CD4-positive, CD25-positive, alpha-beta regulatory T cell (primary cell): ENCODE measurements at regions not wholly inside any gene's neighbourhood (a gene's known extent, or its start where the extent isn't known, plus 50 kb on each side); places are given as distances from the start of the nearest gene placed in this dataset.

ENCODE experiments used
- ATAC-seq, 2 donors: fragments of 150-1000 bp; cut with Tn5 transposase; one replicate each; pipeline ENCODE4 v1.10.0; 2021; ENCODE audit warnings: low read depth in 2 of 2, moderate number of reproducible peaks in 2 of 2, moderate library complexity in 1 of 2
- DNase-seq, 3 donors: peaks; one replicate each; pipeline versions ENCODE4 v3.0.0 to v3.0.0-alpha.2; 2012 to 2022; ENCODE audit warnings: mixed read lengths in 1 of 3
- H3K27ac ChIP-seq: one replicate; pipeline ENCODE4 v1.7.0; 2013; ENCODE audit warnings: mild to moderate bottlenecking, low read length; ENCODE audit not compliant: insufficient read depth, poor library complexity, severe bottlenecking
- H3K27me3 ChIP-seq: one replicate; pipeline ENCODE4 v1.7.0; 2013; ENCODE audit warnings: low read length; ENCODE audit not compliant: control insufficient read depth, insufficient read depth
- H3K36me3 ChIP-seq: one replicate; pipeline ENCODE4 v1.7.0; 2013; ENCODE audit warnings: mild to moderate bottlenecking, low read length, moderate library complexity; ENCODE audit not compliant: control insufficient read depth, insufficient read depth
- H3K4me1 ChIP-seq: 2 replicates; pipeline ENCODE4 v1.7.0; 2013; ENCODE audit warnings: mild to moderate bottlenecking, low read length; ENCODE audit not compliant: insufficient read depth, control insufficient read depth, poor library complexity, severe bottlenecking
- H3K4me3 ChIP-seq: one replicate; pipeline ENCODE4 v1.7.0; 2013; ENCODE audit warnings: low read depth, mild to moderate bottlenecking, low read length, moderate library complexity
- H3K9me3 ChIP-seq, 2 experiments: 1 replicate in 1 of 2; 2 replicates in 1 of 2; pipeline ENCODE4 v1.7.0; 2013; ENCODE audit warnings: low read length in 2 of 2, mild to moderate bottlenecking in 1 of 2, moderate library complexity in 1 of 2; ENCODE audit not compliant: control insufficient read depth in 2 of 2
- H3K27ac Mint-ChIP-seq, 3 donors: one replicate each; pipeline ENCODE4 v1.8.0; 2020 to 2022; ENCODE audit warnings: mild to moderate bottlenecking in 3 of 3, mixed read lengths in 3 of 3, moderate library complexity in 2 of 3
- H3K27me3 Mint-ChIP-seq: one replicate; pipeline ENCODE4 v1.8.0; 2022; ENCODE audit warnings: mild to moderate bottlenecking, mixed read lengths
- H3K36me3 Mint-ChIP-seq: one replicate; pipeline ENCODE4 v1.8.0; 2020; ENCODE audit warnings: mixed read lengths
- H3K4me1 Mint-ChIP-seq, 4 donors: one replicate each; pipeline ENCODE4 v1.8.0; 2020 to 2022; ENCODE audit warnings: mixed read lengths in 4 of 4, mild to moderate bottlenecking in 1 of 4
- H3K4me3 Mint-ChIP-seq, 4 donors: one replicate each; pipeline ENCODE4 v1.8.0; 2020 to 2022; ENCODE audit warnings: mild to moderate bottlenecking in 4 of 4, mixed read lengths in 4 of 4, moderate library complexity in 3 of 4
- H3K9me3 Mint-ChIP-seq, 7 donors: one replicate each; pipeline ENCODE4 v1.8.0; 2020 to 2022; ENCODE audit warnings: mixed read lengths in 7 of 7, mild to moderate bottlenecking in 3 of 7, moderate library complexity in 2 of 7

DNA sequence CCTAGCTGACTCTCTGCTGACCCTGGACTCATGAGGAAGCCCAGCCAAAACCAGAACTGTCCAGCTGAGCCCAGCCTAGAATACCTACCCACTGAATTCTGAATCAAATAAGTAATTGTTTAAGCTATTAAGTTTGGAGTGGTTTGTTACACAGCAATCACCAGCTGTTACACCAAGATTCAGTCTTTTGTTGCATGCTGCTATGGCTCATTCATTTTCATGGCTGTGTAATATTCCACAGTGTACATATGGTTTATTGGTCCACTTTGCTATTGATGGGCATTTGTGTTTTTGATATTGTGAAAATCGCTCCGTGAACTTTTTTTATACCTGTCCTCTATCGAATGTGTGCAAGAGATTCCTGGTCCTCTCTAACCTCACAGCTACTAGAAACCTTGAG, 156.4 kb downstream of the FGF18 start:
- ATAC-seq = no peak
- DNase-seq = no peak
- H3K4me1 Mint-ChIP-seq = no peaks in the 10 kb centered on the region
- Histone ChIP-seq H3K9me3 (no peaks in the 10 kb centered on the region), H3K36me3 (no peaks in the 10 kb centered on the region), H3K4me1 (no peaks in the 10 kb centered on the region), H3K27me3 (peaks cover 2% of the 10 kb centered on the region), H3K27ac (no peak overlapping the region), H3K4me3 (no peak overlapping the region)
- H3K27me3 Mint-ChIP-seq = peaks cover 6% of the 10 kb centered on the region
- H3K27ac Mint-ChIP-seq = no peak overlapping the region
- no peak overlapping the region for H3K4me3 Mint-ChIP-seq
- no peaks in the 10 kb centered on the region for H3K36me3 Mint-ChIP-seq
- peaks cover 0 to 12% (median 2%) of the 10 kb centered on the region in 7 donors for H3K9me3 Mint-ChIP-seq

DNA sequence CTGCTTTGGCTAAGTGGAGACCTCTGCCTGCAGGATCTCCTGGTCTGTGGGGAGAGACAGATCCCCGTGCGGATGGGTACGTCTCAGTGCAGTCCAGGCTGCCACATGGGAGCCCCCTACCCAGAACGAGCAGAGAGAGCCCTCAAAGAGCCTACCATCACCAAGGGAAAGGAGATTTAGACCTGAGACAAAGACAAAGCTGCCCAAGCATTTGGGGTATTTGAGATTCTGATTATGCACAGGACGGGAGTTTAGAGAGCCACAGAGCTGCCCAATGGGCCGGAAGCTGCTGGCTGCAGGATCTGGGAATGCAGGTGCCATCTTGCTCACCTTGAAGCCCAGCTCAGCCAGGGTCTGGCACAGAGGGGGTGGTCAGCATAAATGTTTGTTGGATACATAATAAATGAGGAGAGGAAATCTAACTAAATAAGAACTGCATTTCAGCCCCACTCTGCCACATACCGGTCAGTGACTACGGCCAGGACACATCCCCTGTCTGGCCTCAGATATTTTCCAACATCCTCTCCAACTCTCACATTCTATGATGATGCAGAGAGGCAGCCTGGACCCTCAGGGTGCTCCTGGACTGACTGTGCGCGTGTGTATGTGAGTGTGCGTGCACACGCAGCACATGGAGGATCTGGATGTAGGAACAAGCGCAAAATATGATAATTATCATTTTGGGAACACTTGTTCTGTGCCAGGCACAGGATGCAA, 157.8 kb downstream of the FGF18 start:
- Mint-ChIP-seq H3K4me3 (no peak overlapping the region), H3K9me3 (peaks cover 0 to 12% (median 2%) of the 10 kb centered on the region in 7 donors), H3K36me3 (no peaks in the 10 kb centered on the region), H3K27ac (no peak overlapping the region), H3K4me1 (no peaks in the 10 kb centered on the region), H3K27me3 (peaks cover 6% of the 10 kb centered on the region)
- ATAC-seq (no peak), DNase-seq (no peak)
- H3K9me3 ChIP-seq = no peaks in the 10 kb centered on the region
- H3K4me1 ChIP-seq = no peaks in the 10 kb centered on the region
- no peaks in the 10 kb centered on the region for H3K36me3 ChIP-seq
- H3K27me3 ChIP-seq = peaks cover 2% of the 10 kb centered on the region
- no peak overlapping the region for H3K27ac ChIP-seq
- no peak overlapping the region for H3K4me3 ChIP-seq

DNA sequence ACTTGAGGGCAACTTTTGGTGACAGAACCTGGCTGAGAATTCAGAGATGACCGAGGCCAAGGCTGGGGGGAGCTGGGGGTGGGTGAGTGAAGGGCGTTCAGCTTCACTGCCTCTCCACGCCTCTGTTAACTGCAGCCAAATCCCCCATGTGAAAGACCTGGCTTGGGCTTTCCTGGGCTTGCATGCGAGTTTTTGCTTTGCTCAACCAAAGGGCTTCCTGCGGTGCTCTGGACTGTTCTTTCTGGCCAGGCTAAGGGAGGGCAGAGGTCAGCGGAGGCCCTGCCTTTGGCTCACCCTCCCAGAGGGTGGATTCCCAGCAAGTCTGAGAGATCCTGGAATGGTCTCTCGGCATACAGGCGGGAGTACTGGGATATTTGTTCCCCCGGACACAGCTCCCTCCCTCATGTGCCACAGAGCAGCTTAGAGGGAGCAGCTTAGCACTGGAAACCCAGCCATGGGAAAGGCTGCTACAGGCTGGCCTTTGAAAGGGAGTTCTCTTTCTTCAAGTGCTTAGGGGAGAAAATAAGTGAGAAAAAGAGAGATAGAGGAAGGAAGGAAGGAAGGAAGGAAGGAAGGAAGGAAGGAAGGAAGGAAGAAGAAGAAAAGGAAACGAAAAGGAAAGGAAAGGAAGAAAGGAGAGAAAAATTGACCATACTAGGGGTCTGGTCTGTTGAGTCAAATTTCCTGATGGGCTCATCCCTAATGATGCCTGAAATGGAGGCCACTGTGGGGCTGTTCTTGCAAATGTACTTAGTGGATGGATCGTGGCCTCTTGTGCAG, 158.8 kb downstream of the FGF18 start:
- no peak for ATAC-seq
- Histone ChIP-seq H3K36me3 (no peaks in the 10 kb centered on the region), H3K27me3 (no peaks in the 10 kb centered on the region), H3K4me3 (no peak overlapping the region), H3K9me3 (no peaks in the 10 kb centered on the region), H3K27ac (no peak overlapping the region), H3K4me1 (no peaks in the 10 kb centered on the region)
- Mint-ChIP-seq H3K36me3 (no peaks in the 10 kb centered on the region), H3K4me1 (peaks cover 0 to 4% (median 0%) of the 10 kb centered on the region in 4 donors), H3K27me3 (peaks cover 6% of the 10 kb centered on the region), H3K4me3 (no peak overlapping the region), H3K27ac (no peak overlapping the region), H3K9me3 (peaks cover 0 to 8% (median 0%) of the 10 kb centered on the region in 7 donors)
- DNase-seq = no peak

DNA sequence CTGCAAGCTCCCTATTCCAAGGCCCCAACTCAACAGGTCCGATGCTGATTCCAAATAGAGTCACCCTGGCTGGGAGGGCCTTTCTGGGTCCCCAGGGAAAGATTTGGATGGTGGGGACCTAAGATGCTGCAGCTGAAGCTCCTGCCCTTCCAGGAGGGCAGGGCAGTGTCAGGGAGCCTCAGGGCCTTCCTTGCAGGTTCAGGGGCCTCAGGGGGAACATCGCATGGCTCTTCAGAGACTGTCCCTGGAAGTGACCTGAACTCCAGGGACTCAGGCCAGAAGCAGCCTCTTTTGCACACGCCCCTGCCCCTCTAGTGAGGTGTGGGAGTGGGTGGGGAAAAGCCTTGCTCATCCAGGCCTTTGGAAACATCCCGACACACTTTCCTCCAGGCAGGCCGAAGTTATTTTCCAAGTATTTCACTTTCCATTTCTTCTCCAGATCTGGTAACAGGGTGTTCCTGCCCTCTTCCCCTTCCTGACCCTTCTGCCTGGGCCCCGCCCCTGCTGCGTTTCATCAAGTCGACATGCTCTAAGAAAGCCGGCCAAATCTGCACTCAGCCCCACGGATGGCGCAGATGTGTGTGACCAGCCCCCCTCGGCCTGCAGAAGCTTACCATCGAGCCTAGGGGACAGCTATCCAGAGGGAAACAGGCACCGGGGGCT, 159.5 kb downstream of the FGF18 start:
- no peak overlapping the region for H3K27ac Mint-ChIP-seq
- DNase-seq (no peak), ATAC-seq (no peak)
- Histone ChIP-seq H3K27me3 (no peaks in the 10 kb centered on the region), H3K27ac (no peak overlapping the region), H3K4me3 (no peak overlapping the region), H3K36me3 (no peaks in the 10 kb centered on the region), H3K9me3 (no peaks in the 10 kb centered on the region), H3K4me1 (no peaks in the 10 kb centered on the region)
- no peak overlapping the region for H3K4me3 Mint-ChIP-seq
- H3K9me3 Mint-ChIP-seq = peaks cover 0 to 8% (median 0%) of the 10 kb centered on the region in 7 donors
- peaks cover 0 to 4% (median 0%) of the 10 kb centered on the region in 4 donors for H3K4me1 Mint-ChIP-seq
- no peaks in the 10 kb centered on the region for H3K36me3 Mint-ChIP-seq
- peaks cover 6% of the 10 kb centered on the region for H3K27me3 Mint-ChIP-seq

DNA sequence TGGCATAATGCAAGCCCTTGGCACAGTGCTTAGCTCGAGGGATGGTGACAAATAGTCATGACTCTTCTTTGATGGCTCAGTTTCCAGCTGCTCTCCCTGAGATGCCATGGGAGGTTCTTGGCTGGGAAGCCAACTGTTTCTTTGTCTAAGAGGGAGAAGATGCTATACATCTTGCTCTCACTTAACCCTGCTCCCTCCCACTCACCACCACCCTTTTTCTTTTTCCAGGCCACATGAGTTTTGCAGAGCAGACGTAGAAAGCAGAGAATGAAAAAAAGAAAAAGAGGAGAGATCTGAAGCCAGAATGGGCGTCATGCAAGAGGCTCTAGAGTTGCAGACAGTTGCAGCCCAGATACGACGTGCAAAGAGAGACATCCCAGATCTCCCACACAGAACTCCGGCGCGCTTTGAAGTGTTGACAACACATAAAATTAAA, 160.5 kb downstream of the FGF18 start:
- Mint-ChIP-seq H3K27me3 (peaks cover 1% of the 10 kb centered on the region), H3K27ac (no peak overlapping the region), H3K4me3 (no peak overlapping the region), H3K4me1 (peaks cover 0 to 4% (median 0%) of the 10 kb centered on the region in 4 donors), H3K36me3 (no peaks in the 10 kb centered on the region), H3K9me3 (peaks cover 0 to 8% (median 1%) of the 10 kb centered on the region in 7 donors)
- ATAC-seq = no peak
- Histone ChIP-seq H3K36me3 (no peaks in the 10 kb centered on the region), H3K9me3 (no peaks in the 10 kb centered on the region), H3K4me3 (no peak overlapping the region), H3K27ac (no peak overlapping the region), H3K27me3 (peaks cover 3% of the 10 kb centered on the region), H3K4me1 (no peaks in the 10 kb centered on the region)
- DNase-seq = no peak

- no peaks in the 10 kb centered on the region for H3K27me3 Mint-ChIP-seq
- H3K27me3 ChIP-seq = peaks cover 3% of the 10 kb centered on the region
- no peaks in the 10 kb centered on the region for H3K36me3 ChIP-seq
- H3K4me1 ChIP-seq = no peaks in the 10 kb centered on the region
- H3K36me3 Mint-ChIP-seq = no peaks in the 10 kb centered on the region
- no peak overlapping the region for H3K4me3 ChIP-seq
- no peak overlapping the region for H3K4me3 Mint-ChIP-seq
- H3K27ac Mint-ChIP-seq = no peak overlapping the region
- no peaks in the 10 kb centered on the region for H3K9me3 ChIP-seq
- no peak overlapping the region for H3K27ac ChIP-seq
- ATAC-seq = no peak
- H3K9me3 Mint-ChIP-seq = peaks cover 0 to 8% (median 1%) of the 10 kb centered on the region in 7 donors
- peaks cover 0 to 4% (median 0%) of the 10 kb centered on the region in 4 donors for H3K4me1 Mint-ChIP-seq
- no peak for DNase-seq
Observed at GRCh38 chr5:171580502-171581265, 161.2 kb downstream of the FGF18 start.

- Histone ChIP-seq H3K9me3 (no peaks in the 10 kb centered on the region), H3K27me3 (peaks cover 3% of the 10 kb centered on the region), H3K36me3 (no peaks in the 10 kb centered on the region), H3K4me1 (no peaks in the 10 kb centered on the region), H3K4me3 (no peak overlapping the region), H3K27ac (no peak overlapping the region)
- Mint-ChIP-seq H3K27ac (no peak overlapping the region), H3K36me3 (no peaks in the 10 kb centered on the region), H3K9me3 (peaks cover 0 to 5% (median 0%) of the 10 kb centered on the region in 7 donors), H3K4me3 (no peak overlapping the region), H3K4me1 (peaks cover 0 to 4% (median 0%) of the 10 kb centered on the region in 4 donors), H3K27me3 (no peaks in the 10 kb centered on the region)
- DNase-seq (no peak), ATAC-seq (no peak)
Observed at GRCh38 chr5:171581781-171582180, 162.3 kb downstream of the FGF18 start.
